ENCODE measurements at regions not wholly inside any gene's neighbourhood (a gene's known extent, or its start where the extent isn't known, plus 50 kb on each side); places are given as distances from the start of the nearest gene placed in this dataset.

DNA sequence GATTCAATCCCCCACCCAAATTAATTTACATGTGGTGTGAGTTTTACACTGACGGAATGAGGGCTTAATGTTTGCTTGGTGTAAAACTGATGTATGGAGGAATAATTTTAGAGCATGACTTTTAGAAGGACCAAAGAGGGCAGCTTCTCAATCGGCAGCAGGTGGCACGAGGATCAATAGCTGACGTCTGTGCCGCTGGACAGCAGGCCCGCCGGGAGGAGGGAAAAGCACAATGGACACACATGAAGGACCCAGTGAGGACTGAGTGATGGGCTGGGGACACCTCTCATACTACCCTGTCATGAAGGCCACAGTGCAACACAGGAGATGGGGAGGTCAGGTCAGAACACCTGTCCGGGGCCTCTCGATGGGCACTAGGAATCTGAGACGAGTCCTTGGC, 61.4 kb upstream of the NSMCE3 start:
- intact Hi-C loops (cut with micrococcal nuclease): no loop called here

- intact Hi-C loops (cut with micrococcal nuclease): no loop called here
Observed at GRCh38 chr15:29324746-29325145, 55.1 kb upstream of the NSMCE3 start.

GRCh38 chr15:29323557-29323956, 53.9 kb upstream of the NSMCE3 start:
- intact Hi-C loops (cut with micrococcal nuclease): no loop called here

DNA sequence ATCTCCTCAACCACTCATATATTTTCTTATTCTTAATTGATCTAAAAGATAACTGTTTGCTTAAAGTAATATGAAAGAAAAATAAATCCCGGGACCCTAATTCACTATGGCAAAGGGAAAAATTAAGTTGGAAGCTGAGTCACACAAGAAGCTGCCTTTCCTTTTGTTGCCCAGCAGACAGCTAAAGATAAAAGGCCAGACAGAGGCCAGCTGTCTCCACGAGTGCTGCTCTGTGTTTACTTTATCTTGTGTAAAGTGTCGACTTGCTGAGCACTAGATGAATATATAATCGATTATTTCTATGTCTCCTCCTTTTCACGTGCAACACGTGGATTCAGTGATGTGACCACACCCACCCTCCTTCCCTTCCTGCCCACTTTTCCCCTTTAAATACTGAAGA, 52.8 kb upstream of the NSMCE3 start:
- intact Hi-C loops (cut with micrococcal nuclease): no loop called here

GRCh38 chr15:29320420-29320819, 50.8 kb upstream of the NSMCE3 start:
- intact Hi-C loops (cut with micrococcal nuclease): no loop called here

GRCh38 chr15:29319823-29320222, 50.2 kb upstream of the NSMCE3 start:
- intact Hi-C loops (cut with micrococcal nuclease): no loop called here
